ENCODE measurements at regions not wholly inside any gene's neighbourhood (a gene's known extent, or its start where the extent isn't known, plus 50 kb on each side); places are given as distances from the start of the nearest gene placed in this dataset.
A peak's percentile ranks its signal among the peaks of the same experiment; 100 is the strongest.

- H3K36me3 ChIP-seq (ENCODE audit: control insufficient read depth, insufficient read depth, low read length), result no peaks in the 10 kb centered on the region
- no peak for DNase-seq
- no peaks in the 10 kb centered on the region for H3K27me3 ChIP-seq (replicated peaks; ENCODE audit: control insufficient read depth, insufficient read depth, low read length, poor library complexity, severe bottlenecking)
- no peak overlapping the region for H3K27ac ChIP-seq (ENCODE audit: insufficient read depth, low read length, poor library complexity, severe bottlenecking)
- no peaks in the 10 kb centered on the region for H3K4me1 ChIP-seq (ENCODE audit: control insufficient read depth, insufficient read depth, low read length, poor library complexity, severe bottlenecking)
- no peaks in the 10 kb centered on the region for H3K9me3 ChIP-seq (ENCODE audit: control insufficient read depth, low read length)
- H3K4me3 ChIP-seq (ENCODE audit: insufficient read depth, low read depth, low read length, poor library complexity, severe bottlenecking), result no peak overlapping the region
Measured at GRCh38 chr18:64210401-64210949, 61.6 kb upstream of the LINC00305 start.

- H3K4me3 ChIP-seq (ENCODE audit: insufficient read depth, low read depth, low read length, poor library complexity, severe bottlenecking), result no peak overlapping the region
- no peaks in the 10 kb centered on the region for H3K4me1 ChIP-seq (ENCODE audit: control insufficient read depth, insufficient read depth, low read length, poor library complexity, severe bottlenecking)
- H3K36me3 ChIP-seq (ENCODE audit: control insufficient read depth, insufficient read depth, low read length), result no peaks in the 10 kb centered on the region
- H3K27me3 ChIP-seq (replicated peaks; ENCODE audit: control insufficient read depth, insufficient read depth, low read length, poor library complexity, severe bottlenecking), result no peaks in the 10 kb centered on the region
- no peaks in the 10 kb centered on the region for H3K9me3 ChIP-seq (ENCODE audit: control insufficient read depth, low read length)
- no peak for DNase-seq
- no peak overlapping the region for H3K27ac ChIP-seq (ENCODE audit: insufficient read depth, low read length, poor library complexity, severe bottlenecking)
Measured at GRCh38 chr18:64208516-64208915, 59.6 kb upstream of the LINC00305 start.

GRCh38 chr18:64207820-64208219 lies 58.9 kb upstream of the LINC00305 start:
- no peak for DNase-seq
- H3K27ac ChIP-seq (ENCODE audit: insufficient read depth, low read length, poor library complexity, severe bottlenecking), result no peak overlapping the region

GRCh38 chr18:64203295-64203694 lies 54.4 kb upstream of the LINC00305 start:
- Histone ChIP-seq H3K9me3 (ENCODE audit: control insufficient read depth, low read length) (no peaks in the 10 kb centered on the region), H3K27ac (ENCODE audit: insufficient read depth, low read length, poor library complexity, severe bottlenecking) (no peak overlapping the region), H3K4me1 (ENCODE audit: control insufficient read depth, insufficient read depth, low read length, poor library complexity, severe bottlenecking) (no peaks in the 10 kb centered on the region), H3K27me3 (replicated peaks; ENCODE audit: control insufficient read depth, insufficient read depth, low read length, poor library complexity, severe bottlenecking) (no peaks in the 10 kb centered on the region), H3K36me3 (ENCODE audit: control insufficient read depth, insufficient read depth, low read length) (no peaks in the 10 kb centered on the region), H3K4me3 (ENCODE audit: insufficient read depth, low read depth, low read length, poor library complexity, severe bottlenecking) (no peak overlapping the region)
- no peak for DNase-seq

More at GRCh38 chr18:64207820-64208219, 58.9 kb upstream of the LINC00305 start:
- Histone ChIP-seq H3K4me3 (ENCODE audit: insufficient read depth, low read depth, low read length, poor library complexity, severe bottlenecking) (peak overlapping the region; percentile 31), H3K4me1 (ENCODE audit: control insufficient read depth, insufficient read depth, low read length, poor library complexity, severe bottlenecking) (no peaks in the 10 kb centered on the region), H3K36me3 (ENCODE audit: control insufficient read depth, insufficient read depth, low read length) (no peaks in the 10 kb centered on the region), H3K9me3 (ENCODE audit: control insufficient read depth, low read length) (no peaks in the 10 kb centered on the region), H3K27me3 (replicated peaks; ENCODE audit: control insufficient read depth, insufficient read depth, low read length, poor library complexity, severe bottlenecking) (no peaks in the 10 kb centered on the region)

- H3K9me3 ChIP-seq (ENCODE audit: control insufficient read depth, low read length), result no peaks in the 10 kb centered on the region
- DNase-seq, result no peak
- H3K4me3 ChIP-seq (ENCODE audit: insufficient read depth, low read depth, low read length, poor library complexity, severe bottlenecking), result no peak overlapping the region
- H3K27ac ChIP-seq (ENCODE audit: insufficient read depth, low read length, poor library complexity, severe bottlenecking), result no peak overlapping the region
- H3K4me1 ChIP-seq (ENCODE audit: control insufficient read depth, insufficient read depth, low read length, poor library complexity, severe bottlenecking), result no peaks in the 10 kb centered on the region
- no peaks in the 10 kb centered on the region for H3K27me3 ChIP-seq (replicated peaks; ENCODE audit: control insufficient read depth, insufficient read depth, low read length, poor library complexity, severe bottlenecking)
- H3K36me3 ChIP-seq (ENCODE audit: control insufficient read depth, insufficient read depth, low read length), result no peaks in the 10 kb centered on the region
Measured at GRCh38 chr18:64202863-64203262, 54.0 kb upstream of the LINC00305 start.

- H3K27ac ChIP-seq (ENCODE audit: insufficient read depth, low read length, poor library complexity, severe bottlenecking), result no peak overlapping the region
- no peaks in the 10 kb centered on the region for H3K36me3 ChIP-seq (ENCODE audit: control insufficient read depth, insufficient read depth, low read length)
- no peak for DNase-seq
- H3K27me3 ChIP-seq (replicated peaks; ENCODE audit: control insufficient read depth, insufficient read depth, low read length, poor library complexity, severe bottlenecking), result no peaks in the 10 kb centered on the region
- no peaks in the 10 kb centered on the region for H3K4me1 ChIP-seq (ENCODE audit: control insufficient read depth, insufficient read depth, low read length, poor library complexity, severe bottlenecking)
- no peak overlapping the region for H3K4me3 ChIP-seq (ENCODE audit: insufficient read depth, low read depth, low read length, poor library complexity, severe bottlenecking)
- no peaks in the 10 kb centered on the region for H3K9me3 ChIP-seq (ENCODE audit: control insufficient read depth, low read length)
Measured at GRCh38 chr18:64202210-64202836, 53.4 kb upstream of the LINC00305 start.

- no peak for DNase-seq
- Histone ChIP-seq H3K27ac (ENCODE audit: insufficient read depth, low read length, poor library complexity, severe bottlenecking) (no peak overlapping the region), H3K9me3 (ENCODE audit: control insufficient read depth, low read length) (no peaks in the 10 kb centered on the region), H3K4me1 (ENCODE audit: control insufficient read depth, insufficient read depth, low read length, poor library complexity, severe bottlenecking) (no peaks in the 10 kb centered on the region), H3K36me3 (ENCODE audit: control insufficient read depth, insufficient read depth, low read length) (no peaks in the 10 kb centered on the region), H3K4me3 (ENCODE audit: insufficient read depth, low read depth, low read length, poor library complexity, severe bottlenecking) (no peak overlapping the region), H3K27me3 (replicated peaks; ENCODE audit: control insufficient read depth, insufficient read depth, low read length, poor library complexity, severe bottlenecking) (no peaks in the 10 kb centered on the region)
Measured at GRCh38 chr18:64201781-64202180, 52.9 kb upstream of the LINC00305 start.

- H3K27ac ChIP-seq (ENCODE audit: insufficient read depth, low read length, poor library complexity, severe bottlenecking), result no peak overlapping the region
- H3K27me3 ChIP-seq (replicated peaks; ENCODE audit: control insufficient read depth, insufficient read depth, low read length, poor library complexity, severe bottlenecking), result no peaks in the 10 kb centered on the region
- no peaks in the 10 kb centered on the region for H3K36me3 ChIP-seq (ENCODE audit: control insufficient read depth, insufficient read depth, low read length)
- no peak for DNase-seq
- H3K4me3 ChIP-seq (ENCODE audit: insufficient read depth, low read depth, low read length, poor library complexity, severe bottlenecking), result no peak overlapping the region
- H3K9me3 ChIP-seq (ENCODE audit: control insufficient read depth, low read length), result no peaks in the 10 kb centered on the region
- no peaks in the 10 kb centered on the region for H3K4me1 ChIP-seq (ENCODE audit: control insufficient read depth, insufficient read depth, low read length, poor library complexity, severe bottlenecking)
Measured at GRCh38 chr18:64199581-64199980, 50.7 kb upstream of the LINC00305 start.
